Left kidney (tissue), 1 donor: ENCODE measurements at regions not wholly inside any gene's neighbourhood (a gene's known extent, or its start where the extent isn't known, plus 50 kb on each side); places are given as distances from the start of the nearest gene placed in this dataset.
"Not testable (repeated sequence)": the region's sequence is repeated elsewhere in the genome, so short reads cannot be mapped to it uniquely, and the experiment has no call there.

Experiments
- DNase-seq: peaks from one replicate; pipeline ENCODE4 v3.0.0-alpha.2; 2013

DNA sequence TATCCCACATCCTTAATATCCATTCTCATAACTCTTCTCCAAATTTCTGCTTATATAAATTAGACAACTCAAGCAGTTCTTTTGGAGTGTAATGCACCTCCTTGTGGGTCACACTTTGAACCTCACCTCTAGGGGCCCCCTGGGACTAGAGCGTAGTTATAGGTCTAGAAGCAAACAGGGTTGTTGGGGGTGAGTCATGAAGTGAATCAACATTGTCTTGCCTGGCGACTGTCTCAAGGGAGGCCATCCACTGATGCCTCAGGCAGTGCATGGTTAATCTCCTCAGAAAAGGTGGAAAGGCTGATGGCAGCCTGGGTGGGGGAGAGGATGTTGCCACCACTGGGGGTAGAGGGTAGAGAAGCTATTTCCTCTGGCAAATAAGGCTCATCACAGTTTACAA, 129.1 kb downstream of the TNFRSF21 start:
- DNase-seq = no peak

DNA sequence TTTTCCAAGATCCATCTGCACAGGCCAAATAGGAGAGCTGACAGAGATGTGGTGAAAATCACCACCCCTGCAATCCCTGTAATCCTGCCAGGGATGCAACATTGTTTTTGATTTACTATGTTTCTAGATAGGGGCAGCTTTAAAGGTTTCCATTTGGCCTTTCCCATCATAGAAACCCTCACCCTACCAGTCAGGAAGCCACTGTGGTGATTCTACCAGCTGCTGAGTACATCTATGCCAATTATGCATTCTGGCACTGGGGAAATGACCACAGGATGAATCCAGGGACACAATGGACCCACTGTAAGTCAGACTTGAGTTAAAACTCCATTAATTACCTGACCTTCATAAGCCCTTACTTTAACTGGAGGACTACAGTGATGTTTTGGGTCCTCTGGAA, 130.4 kb downstream of the TNFRSF21 start:
- DNase-seq = no peak

DNA sequence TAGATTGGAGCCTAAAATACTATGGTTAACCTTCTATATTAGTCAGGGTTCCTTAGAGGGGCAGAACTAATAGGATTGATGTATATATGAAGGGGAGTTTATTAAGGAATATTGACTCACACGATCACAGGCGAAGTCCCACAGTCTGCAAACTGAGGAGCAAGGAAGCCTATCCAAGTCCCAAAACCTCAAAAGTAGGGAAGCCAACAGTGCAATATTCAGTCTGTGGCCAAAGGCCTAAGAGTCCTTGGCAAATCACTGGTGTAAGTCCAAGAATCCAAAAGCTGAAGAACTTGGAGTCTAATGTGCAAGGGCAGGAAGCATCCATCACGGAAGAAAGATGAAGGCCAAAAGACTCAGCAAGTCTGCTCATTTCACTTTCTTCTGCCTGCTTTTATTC, 133.5 kb upstream of the ADGRF1 start:
- no peak for DNase-seq

DNA sequence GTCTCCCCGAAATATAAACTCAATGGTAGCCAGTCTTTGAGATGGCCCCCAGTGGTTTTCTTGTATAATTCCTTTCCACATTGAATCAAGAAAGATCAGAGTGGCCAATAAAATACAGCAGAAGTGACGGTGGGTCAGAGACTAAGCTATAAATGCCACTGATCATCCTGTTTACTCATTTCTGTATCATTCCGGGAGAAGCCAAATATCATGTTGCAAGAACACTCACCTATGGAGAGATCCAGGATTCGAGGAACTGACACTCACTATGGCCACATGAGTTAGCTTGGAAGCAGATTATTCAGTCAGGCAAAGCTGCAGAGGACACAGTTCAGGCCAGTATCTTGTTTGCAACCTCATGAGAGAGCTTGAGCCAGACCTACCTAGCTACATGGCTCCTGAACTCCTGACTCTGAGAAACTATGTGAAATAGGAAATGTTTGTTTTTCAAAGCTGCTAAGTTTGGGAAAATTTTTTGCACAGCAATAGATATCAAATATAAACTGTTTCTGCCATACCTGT, 132.4 kb upstream of the ADGRF1 start:
- no peak for DNase-seq

DNA sequence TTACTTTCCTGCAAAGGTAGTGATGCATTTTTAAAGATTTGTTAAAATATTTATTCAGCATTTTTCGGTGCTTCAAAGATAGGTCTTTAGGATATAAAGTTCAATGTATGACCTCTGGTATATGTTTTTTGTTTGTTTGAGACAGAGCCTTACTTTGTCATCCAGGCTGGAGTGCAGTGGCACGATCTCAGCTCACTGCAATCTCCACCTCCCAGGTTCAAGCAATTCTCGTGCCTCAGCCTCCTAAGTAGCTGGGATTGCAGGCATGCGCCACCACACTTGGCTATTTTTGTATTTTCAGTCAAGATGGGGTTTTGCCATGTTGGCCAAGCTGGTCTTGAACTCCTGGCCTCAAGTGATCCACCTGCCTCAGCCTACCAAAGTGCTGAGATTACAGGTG, 131.9 kb upstream of the ADGRF1 start:
- DNase-seq = not testable (repeated sequence)

DNA sequence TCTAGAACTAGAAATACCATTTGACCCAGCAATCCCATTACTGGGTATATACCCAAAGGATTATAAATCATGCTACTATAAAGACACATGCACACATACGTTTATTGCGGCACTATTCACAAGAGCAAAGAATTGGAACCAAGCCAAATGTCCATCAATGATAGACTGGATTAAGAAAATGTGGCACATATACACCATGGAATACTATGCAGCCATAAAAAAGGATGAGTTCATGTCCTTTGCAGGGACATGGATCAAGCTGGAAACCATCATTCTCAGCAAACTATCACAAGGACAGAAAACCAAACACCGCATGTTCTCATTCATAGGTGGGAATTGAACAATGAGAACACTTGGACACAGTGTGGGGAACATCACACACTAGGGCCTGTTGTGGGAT, 131.0 kb upstream of the ADGRF1 start:
- DNase-seq = not testable (repeated sequence)

DNA sequence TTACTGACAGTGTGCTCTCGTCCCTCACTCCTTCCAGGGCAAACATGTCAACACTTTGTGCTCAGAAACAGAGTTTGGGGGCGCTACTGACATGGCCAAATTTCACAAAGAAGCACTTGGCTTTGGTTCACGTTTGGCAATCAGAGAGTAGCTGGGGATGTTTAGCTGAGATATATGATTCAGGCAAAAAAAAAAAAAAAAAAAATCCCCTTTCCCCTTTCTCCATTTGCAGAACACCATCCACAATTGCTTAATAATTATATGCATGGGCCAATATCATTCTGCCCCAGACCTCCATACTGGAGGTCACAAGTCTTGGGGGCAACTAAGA, 128.4 kb upstream of the ADGRF1 start:
- no peak for DNase-seq

DNA sequence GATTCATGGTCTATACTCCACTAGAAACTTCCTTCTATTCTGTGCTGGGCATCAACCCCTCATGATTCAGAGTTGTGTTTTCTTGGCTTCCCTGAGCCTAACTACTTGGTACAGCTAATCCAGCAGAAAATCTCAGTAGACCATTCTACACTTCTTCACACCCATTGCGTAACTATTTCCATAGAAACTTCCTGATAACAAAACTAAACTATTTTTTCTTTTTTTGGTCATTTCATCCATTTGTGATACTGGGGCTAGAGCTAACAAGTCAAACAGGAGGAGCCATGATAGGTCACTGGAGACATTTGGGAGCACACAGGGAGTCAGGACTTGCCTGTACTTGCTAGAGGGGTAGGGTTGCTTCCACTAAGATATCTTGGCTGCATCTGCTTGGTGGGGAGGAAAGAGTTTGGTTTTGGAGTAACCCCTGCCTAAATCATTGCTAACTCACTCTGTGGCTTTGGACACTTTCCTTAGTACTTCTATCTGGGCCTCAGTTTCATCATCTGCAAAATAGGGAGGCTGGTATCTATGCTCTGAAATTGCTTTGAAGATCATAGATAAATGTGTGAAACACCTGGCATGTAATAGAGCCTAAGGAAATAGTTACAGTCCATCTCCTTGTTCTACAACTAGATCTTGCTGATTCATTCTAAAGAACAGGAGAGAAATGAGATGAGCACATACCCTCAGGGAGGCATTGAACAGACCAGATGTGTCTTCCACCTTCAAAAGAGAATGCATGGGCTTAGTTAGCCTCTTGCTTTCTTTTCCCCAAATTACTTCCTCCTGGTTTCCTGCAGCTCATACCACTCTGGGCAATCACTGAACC, 127.9 kb upstream of the ADGRF1 start:
- no peak for DNase-seq

DNA sequence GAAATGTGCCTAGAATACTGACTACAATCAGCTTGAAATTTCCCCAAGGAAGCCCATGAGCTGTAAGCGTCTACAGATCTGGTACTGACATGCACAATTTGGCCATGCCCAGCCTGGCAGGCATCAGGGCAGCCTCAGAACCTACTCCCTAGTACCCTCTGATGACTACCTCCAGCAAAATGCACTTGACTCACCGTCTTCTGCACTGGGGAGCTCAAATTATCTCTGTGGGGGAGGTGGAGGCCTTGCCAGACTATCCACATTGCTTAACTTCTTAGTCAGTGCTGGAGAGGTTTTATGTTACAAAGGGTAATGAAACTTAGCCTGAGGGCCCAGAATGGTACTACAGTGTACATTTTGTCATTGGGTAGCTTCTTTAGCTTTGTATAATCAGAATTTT, 126.0 kb upstream of the ADGRF1 start:
- peak; percentile 13 for DNase-seq

DNA sequence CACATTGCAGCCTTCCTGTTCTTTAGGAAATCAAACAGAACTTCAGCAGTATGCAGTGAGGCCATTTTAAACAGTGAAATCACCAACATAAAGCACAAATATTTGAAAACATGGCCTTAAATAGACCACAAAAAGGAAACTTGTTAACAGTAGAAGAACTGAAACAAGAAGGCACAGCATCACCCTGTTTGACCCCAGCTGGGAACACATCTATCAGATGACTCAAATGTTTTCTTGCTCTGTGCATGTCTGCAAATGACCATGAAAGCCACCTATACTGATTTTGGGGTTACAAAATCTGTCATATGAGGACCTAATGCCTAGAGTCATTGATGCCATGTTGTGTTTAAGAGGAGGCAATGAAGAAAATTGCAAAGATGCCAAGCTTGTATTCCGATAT, 123.8 kb upstream of the ADGRF1 start:
- DNase-seq = no peak

DNA sequence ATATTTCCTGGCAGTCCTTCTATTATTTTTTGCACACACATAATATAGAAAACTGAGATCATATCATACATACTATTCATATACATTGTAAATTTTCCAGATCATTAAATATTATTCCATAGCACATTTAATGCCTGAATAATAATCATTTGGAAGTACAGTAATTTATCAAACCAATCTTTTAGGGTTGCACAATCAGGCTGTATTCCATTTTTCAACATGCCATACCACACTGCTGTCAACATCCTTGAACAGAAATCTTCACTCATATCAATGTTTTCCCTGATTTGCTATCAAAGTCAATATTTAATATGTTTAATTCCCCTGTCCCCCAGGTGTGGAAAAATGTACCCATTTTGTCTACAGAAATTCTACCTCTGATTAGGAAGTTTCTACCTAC, 122.7 kb upstream of the ADGRF1 start:
- no peak for DNase-seq

DNA sequence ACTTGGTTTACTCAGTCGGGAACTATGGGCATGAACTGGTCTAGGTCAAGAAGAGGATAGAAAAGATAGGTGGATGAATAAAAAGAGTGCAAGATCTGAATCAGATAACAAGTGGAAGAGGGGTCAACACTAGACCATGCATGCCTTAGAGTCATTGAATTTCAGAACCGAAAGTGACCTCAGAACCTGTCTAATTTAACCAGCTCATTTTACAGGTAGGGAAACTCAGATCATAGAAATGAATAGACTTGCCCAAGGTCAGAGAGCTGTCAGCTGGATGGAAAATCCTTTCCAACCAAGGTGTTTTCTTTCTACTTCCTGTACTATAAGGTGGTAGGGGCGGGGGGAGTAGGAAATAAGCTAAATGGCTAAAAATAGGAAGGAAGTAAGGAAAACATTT, 121.4 kb upstream of the ADGRF1 start:
- DNase-seq = no peak

DNA sequence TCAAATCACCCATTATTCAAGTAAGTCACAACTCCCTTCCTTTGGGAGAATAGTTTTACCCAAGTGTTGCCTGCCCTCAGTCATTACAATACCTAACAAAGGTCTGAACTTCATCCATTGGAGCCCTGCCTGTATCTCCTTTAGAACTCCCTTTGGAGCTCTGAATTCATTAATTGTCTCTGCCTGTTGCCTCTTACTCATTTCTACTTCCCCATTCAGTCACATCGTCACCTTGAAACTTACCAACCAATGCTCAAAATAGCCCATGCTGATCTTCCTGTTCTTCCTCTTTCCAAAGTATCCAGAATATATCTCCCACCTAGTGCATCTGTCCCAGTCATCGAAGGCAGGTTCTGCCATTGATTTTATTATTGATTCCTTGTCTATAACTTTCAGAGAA, 120.7 kb upstream of the ADGRF1 start:
- DNase-seq = no peak

DNA sequence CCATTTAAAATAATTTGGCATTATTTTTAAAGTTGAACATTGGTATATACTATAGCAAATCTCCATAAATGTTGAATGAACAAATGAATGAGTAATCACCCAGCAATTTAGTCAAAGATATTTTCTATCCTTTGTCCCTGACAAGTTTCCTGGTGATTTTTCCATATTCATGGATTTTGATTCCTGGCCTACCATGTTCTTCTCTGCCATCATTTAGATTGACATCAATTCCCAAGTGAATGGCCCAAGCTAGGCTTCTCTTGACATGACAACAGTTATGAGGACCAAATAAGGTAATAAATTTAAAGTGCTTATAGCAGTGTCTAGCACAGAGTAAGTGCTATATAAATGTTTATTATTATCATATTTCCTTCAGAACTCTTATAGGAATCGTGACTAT, 120.1 kb upstream of the ADGRF1 start:
- DNase-seq = no peak

DNA sequence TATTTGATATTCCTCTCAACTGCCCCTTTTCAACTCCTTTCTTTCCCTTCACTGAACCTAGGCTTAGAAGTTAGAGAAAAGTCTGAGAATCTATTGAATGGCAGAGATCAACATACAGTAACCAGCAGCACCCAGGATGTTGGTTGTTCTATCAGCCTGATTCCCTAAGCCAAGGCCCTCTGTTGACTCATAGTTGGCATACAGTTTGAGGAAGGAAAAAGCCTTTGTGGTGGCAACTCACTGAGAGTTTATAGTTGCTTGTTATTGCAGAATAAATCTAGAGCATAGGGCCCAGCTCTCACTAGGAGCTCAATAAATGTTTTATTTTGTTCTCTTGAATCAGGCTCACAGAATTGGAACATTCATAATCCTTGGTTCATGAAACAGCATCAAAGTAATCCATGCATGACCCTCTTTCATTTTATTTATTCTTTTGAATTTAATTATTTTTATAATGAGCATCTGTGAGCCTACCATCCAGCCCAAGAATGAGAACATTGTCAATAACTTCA, 119.1 kb upstream of the ADGRF1 start:
- DNase-seq = no peak

DNA sequence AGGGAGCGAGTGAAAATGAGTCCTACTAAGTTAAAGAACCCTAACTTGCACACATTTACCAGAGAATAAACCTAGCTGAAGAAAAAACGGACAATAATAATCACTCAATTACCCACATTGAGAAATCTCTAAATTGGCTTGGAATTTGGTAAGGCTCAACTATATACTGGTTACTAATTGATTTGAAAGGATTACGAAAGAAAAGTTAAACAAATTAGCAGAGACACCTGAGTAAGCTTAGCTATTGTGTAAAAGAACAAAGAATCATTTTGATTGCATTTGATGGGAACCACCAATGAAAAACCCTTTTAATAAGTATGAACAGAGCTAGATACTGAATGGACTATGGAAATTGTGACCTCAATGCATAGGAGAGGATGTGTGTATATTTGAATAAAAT, 118.6 kb upstream of the ADGRF1 start:
- DNase-seq = no peak

DNA sequence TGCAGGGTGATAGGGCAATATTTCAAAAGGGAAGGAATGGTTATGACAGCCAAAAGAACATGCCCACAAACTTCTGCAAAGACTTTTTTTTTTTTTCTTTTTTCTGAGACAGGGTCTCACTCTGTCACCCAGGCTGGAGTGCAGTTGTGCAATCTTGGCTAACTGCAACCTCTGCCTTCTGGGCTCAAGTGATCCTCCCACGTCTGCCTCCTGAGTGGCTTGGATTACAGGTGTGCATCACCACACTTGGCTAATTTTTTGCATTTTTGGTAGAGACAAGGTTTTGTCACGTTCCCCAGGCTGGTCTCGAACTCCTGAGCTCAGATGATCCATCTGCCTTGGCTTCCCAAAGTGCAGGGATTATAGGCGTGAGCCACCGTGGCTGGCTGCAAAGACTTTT, 117.6 kb upstream of the ADGRF1 start:
- no peak for DNase-seq

DNA sequence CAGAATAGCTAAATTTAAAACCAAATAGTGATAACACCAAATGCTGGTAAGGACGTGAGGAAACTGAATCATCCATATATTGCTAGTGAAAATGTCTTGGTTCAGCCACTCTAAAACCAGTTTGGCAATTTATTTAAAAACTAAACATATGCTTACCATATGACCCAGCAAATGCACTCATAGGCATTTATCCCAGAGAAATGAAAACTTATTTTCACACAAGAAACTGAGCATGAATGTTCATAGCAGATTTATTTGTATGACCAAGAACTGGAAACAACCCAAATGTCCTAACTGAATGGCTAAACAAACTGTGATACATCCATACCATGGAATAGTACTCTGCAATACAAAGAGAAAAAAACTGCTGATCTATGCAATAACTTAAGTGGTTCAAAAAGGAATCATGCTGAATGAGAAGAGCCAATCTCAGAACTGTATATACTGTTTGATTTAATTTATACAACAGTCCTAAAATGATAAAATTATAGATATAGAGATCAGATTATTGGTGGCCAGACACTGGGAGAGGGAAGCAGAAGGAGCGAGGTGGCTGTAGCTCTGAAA, 115.6 kb upstream of the ADGRF1 start:
- no peak for DNase-seq

DNA sequence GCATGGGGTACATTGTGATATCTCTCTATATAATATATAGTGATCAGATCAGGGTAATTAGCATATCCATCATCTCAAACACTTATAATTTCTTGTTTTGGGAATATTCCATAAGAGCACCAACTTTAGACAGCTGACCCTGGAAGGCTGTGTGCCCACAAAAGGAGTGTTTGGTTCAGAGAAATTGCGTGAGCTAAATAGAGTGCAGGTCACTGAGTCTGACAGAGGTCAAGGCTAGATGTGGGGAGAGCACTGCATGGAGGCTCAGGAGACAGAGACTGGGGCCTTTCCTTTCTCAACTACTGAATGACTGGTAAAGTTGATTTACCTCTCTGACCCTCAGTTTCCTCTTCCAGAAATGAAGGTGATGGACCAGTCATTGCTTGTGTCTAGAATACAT, 114.9 kb upstream of the ADGRF1 start:
- DNase-seq = no peak

DNA sequence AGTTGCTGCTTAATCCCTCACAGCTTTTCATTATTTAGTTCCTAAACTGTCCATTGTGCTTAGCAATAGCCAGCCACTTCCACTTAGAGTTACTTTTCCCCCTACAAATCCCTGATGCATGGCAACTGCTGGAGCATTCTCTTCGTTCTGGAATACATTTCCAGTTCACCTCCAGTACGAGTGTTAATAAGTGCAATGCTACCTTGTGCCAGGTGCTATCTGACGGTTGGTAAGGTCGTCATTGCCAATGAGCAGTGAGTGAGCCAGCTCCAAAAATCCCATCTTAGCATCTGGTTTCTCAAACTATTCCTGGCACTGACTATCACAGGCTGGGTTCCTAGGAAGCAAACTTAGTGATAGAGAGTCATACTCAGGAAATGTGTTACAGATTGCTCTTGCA, 114.1 kb upstream of the ADGRF1 start:
- no peak for DNase-seq

DNA sequence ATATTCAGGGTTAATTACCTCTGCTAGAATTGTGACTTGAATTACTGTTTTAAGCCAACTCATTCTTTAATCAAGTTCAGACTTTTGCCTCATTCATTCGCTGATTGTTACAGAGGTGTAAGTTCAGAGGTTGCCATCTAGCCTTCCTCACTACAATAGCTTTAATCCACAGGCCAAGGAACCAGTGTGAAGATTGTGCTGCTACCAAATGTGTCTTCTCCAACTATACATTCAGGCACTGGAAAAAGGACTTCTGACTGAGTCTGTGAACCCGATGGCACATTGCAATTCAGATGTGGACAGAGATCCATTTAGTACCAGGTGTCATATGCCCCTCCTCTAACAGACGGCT, 111.2 kb upstream of the ADGRF1 start:
- no peak for DNase-seq

DNA sequence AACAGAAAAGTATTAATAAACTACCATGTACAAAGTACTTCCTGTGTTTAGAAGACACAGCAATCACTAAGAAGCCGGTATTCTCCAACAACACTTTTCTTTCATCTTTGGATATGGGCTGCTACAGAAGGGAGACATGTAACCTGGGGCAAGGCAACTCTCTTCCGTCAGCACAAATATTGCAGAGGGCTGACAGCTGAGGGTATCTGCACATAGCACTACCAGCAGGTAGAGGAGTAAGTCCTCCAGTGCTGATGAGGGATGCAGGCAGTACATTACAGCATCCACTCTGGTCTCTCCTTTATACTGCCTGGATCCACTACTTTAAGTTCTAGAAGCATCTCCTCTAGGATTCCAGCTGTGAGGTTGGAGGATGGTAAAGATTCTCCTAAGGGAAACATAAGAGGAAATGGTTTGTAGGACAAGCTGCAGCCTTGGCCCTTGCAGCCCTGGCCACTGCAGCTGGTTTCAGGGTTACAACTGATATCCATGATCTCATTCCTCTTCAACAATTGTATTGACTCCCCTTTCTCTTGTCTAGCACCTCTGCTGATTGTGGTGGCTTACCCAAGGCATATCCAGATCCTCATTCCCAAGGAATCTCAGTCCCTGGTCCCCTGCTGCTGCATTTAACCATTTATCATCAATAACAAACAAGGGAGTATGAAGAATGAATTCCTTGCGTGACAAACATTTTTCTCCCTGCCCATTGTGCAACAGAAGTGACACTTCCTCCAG, 110.7 kb upstream of the ADGRF1 start:
- DNase-seq = no peak

DNA sequence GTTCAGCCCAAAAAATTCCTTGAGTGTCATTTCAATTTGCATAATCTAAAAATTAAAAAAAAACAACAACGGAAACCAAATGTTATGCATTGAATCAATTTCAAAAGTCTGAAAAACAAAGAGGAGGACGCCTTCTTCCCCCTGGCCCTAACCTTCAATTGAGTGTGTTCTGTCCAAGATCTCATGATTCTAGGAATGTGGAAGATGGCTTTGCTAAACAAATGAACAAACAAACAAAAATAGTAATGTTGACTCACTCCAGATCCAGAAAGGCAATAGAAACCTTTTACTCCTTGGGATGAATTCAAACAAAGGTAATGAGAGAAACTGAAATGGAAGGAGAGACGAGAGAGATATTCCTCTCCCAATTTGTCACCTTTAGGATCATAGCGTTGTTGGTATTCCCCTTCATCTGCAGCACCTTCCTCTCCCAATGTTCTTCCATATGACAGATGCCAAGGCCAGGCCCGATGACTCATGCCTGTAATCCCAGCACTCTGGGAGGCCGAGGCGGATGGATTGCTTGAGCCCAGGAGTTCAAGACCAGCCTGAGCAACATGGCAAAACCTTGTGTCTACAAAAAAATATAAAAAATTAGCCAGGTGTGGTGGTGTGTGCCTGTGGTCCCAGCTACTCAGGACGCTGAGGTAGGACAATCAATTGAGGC, 109.2 kb upstream of the ADGRF1 start:
- DNase-seq = no peak
